ENCODE measurements at regions not wholly inside any gene's neighbourhood (a gene's known extent, or its start where the extent isn't known, plus 50 kb on each side); places are given as distances from the start of the nearest gene placed in this dataset.

GRCh38 chr4:149211876-149212275 is 603.8 kb downstream of the IQCM start:
- ATAC-seq (no peak), DNase-seq (no peak)
- H3K9me3 ChIP-seq = no peaks in the 10 kb centered on the region
- intact Hi-C loops (cut with DNase I, micrococcal nuclease) = no loop called here
- no peak overlapping the region for H3K4me3 ChIP-seq
- no peak for TF ChIP-seq CTCF (IDR thresholded peaks at IDR 0.05)
- H3K36me3 ChIP-seq (ENCODE audit: low read depth) = no peaks in the 10 kb centered on the region
- H3K4me1 ChIP-seq (ENCODE audit: low read depth) = no peaks in the 10 kb centered on the region

- no peak for TF ChIP-seq CTCF (IDR thresholded peaks at IDR 0.05)
- Histone ChIP-seq H3K4me3 (no peak overlapping the region), H3K4me1 (ENCODE audit: low read depth) (no peaks in the 10 kb centered on the region), H3K36me3 (ENCODE audit: low read depth) (no peaks in the 10 kb centered on the region), H3K9me3 (no peaks in the 10 kb centered on the region)
- ATAC-seq = no peak
- DNase-seq = no peak
- intact Hi-C loops (cut with DNase I, micrococcal nuclease) = no loop called here
Measured at GRCh38 chr4:149203256-149204001, 612.2 kb downstream of the IQCM start.

- DNase-seq (no peak), ATAC-seq (no peak)
- H3K36me3 ChIP-seq (ENCODE audit: low read depth) = no peaks in the 10 kb centered on the region
- no peak for TF ChIP-seq CTCF (IDR thresholded peaks at IDR 0.05)
- intact Hi-C loops (cut with DNase I, micrococcal nuclease) = no loop called here
- no peak overlapping the region for H3K4me3 ChIP-seq
- H3K4me1 ChIP-seq (ENCODE audit: low read depth) = no peaks in the 10 kb centered on the region
- no peaks in the 10 kb centered on the region for H3K9me3 ChIP-seq
Measured at GRCh38 chr4:149202117-149202516, 613.5 kb downstream of the IQCM start.

GRCh38 chr4:149199594-149199993 is 616.0 kb downstream of the IQCM start:
- H3K4me3 ChIP-seq = no peak overlapping the region
- H3K4me1 ChIP-seq (ENCODE audit: low read depth) = no peaks in the 10 kb centered on the region
- DNase-seq = no peak
- TF ChIP-seq CTCF (IDR thresholded peaks at IDR 0.05) = no peak
- no peaks in the 10 kb centered on the region for H3K36me3 ChIP-seq (ENCODE audit: low read depth)
- H3K9me3 ChIP-seq = no peaks in the 10 kb centered on the region
- no peak for ATAC-seq
- intact Hi-C loops (cut with DNase I, micrococcal nuclease) = no loop called here

GRCh38 chr4:149194061-149194460 is 621.6 kb downstream of the IQCM start:
- no peaks in the 10 kb centered on the region for H3K9me3 ChIP-seq
- DNase-seq (no peak), ATAC-seq (no peak)
- no peak overlapping the region for H3K4me3 ChIP-seq
- intact Hi-C loops (cut with DNase I, micrococcal nuclease) = no loop called here
- no peaks in the 10 kb centered on the region for H3K36me3 ChIP-seq (ENCODE audit: low read depth)
- H3K4me1 ChIP-seq (ENCODE audit: low read depth) = no peaks in the 10 kb centered on the region
- no peak for TF ChIP-seq CTCF (IDR thresholded peaks at IDR 0.05)

GRCh38 chr4:149187726-149188125 is 627.9 kb downstream of the IQCM start:
- no peak for ATAC-seq
- intact Hi-C loops (cut with DNase I, micrococcal nuclease) = no loop called here
- H3K4me3 ChIP-seq = no peak overlapping the region

More at GRCh38 chr4:149187726-149188125, 627.9 kb downstream of the IQCM start:
- TF ChIP-seq CTCF (IDR thresholded peaks at IDR 0.05) = no peak
- Histone ChIP-seq H3K36me3 (ENCODE audit: low read depth) (no peaks in the 10 kb centered on the region), H3K9me3 (no peaks in the 10 kb centered on the region), H3K4me1 (ENCODE audit: low read depth) (no peaks in the 10 kb centered on the region)
- no peak for DNase-seq

All from mucosa of descending colon (tissue), 3 donors.